Gastrocnemius medialis (tissue), 4 donors: ENCODE measurements at regions not wholly inside any gene's neighbourhood (a gene's known extent, or its start where the extent isn't known, plus 50 kb on each side); places are given as distances from the start of the nearest gene placed in this dataset.

Experiments
- ATAC-seq, 2 donors: fragments of 150-250 bp; one replicate each; pipeline ENCODE4 v1.9.1; 2016
- DNase-seq, 2 donors: peaks; one replicate each; pipeline ENCODE4 v3.0.0-alpha.2; 2019
- H3K27ac ChIP-seq, 4 donors: fragments of 200-600 bp; sonication (generic); 1 replicate in 1 of 4; 2 replicates in 3 of 4; pipeline ENCODE4 v1.5.1; 2016 to 2018; ENCODE audit warnings: mild to moderate bottlenecking in 2 of 4, moderate library complexity in 1 of 4
- H3K27me3 ChIP-seq, 3 donors: fragments of 200-600 bp; sonication (generic) in 2 of 3; 1 replicate in 1 of 3; 2 replicates in 2 of 3; pipeline versions ENCODE4 v1.5.1 to v1.6.0; 2016 to 2019; ENCODE audit warnings: mild to moderate bottlenecking in 1 of 3, moderate library complexity in 1 of 3
- H3K36me3 ChIP-seq, 2 donors: fragments of 200-600 bp; sonication (generic) in 1 of 2; one replicate each; pipeline ENCODE4 v1.5.1; 2017 to 2018
- H3K4me1 ChIP-seq, 2 donors: fragments of 200-600 bp; sonication (generic) in 1 of 2; one replicate each; pipeline ENCODE4 v1.5.1; 2016 to 2017; ENCODE audit warnings: mild to moderate bottlenecking in 2 of 2
- H3K4me3 ChIP-seq, 4 donors: fragments of 200-600 bp; sonication (generic) in 3 of 4; 1 replicate in 1 of 4; 2 replicates in 3 of 4; pipeline ENCODE4 v1.5.1; 2016 to 2019; ENCODE audit warnings: mild to moderate bottlenecking in 2 of 4
- H3K9me3 ChIP-seq, 3 donors: fragments of 200-600 bp; sonication (generic) in 2 of 3; 1 replicate in 1 of 3; 2 replicates in 2 of 3; pipeline ENCODE4 v1.5.1; 2016 to 2019
- POLR2A ChIP-seq, 2 donors: fragments of 450-650 bp; IDR thresholded peaks; one replicate each; pipeline ENCODE4 v1.6.1; 2017; ENCODE audit warnings: antibody characterized with exemption in 2 of 2, mild to moderate bottlenecking in 2 of 2, moderate library complexity in 2 of 2
- in situ Hi-C, 4 donors: fragments of 200-750 bp; cut with MboI; loops; one replicate each; pipeline versions ENCODE4 v1.15.0 to v1.8.0; 2017; ENCODE audit warnings: low sequenced_read_pairs in 4 of 4
- intact Hi-C: fragments of 100-400 bp; cut with DNase I; formaldehyde crosslinking; loops from one replicate; pipeline ENCODE4 v1.15.1; 2023; ENCODE audit warnings: low total_unique reads
- TF ChIP-seq, protein P1 (sequence below), 5 experiments: fragments of 450-650 bp in 3 of 5; fragments of 200-600 bp in 2 of 5; sonication (generic) in 2 of 5; IDR thresholded peaks in 4 of 5; conservative IDR thresholded peaks in 1 of 5; 1 replicate in 4 of 5; 2 replicates in 1 of 5; pipeline ENCODE4 v1.5.1; 2016 to 2019; ENCODE audit warnings: antibody characterized with exemption in 5 of 5, mild to moderate bottlenecking in 3 of 5, moderate library complexity in 3 of 5

DNA sequence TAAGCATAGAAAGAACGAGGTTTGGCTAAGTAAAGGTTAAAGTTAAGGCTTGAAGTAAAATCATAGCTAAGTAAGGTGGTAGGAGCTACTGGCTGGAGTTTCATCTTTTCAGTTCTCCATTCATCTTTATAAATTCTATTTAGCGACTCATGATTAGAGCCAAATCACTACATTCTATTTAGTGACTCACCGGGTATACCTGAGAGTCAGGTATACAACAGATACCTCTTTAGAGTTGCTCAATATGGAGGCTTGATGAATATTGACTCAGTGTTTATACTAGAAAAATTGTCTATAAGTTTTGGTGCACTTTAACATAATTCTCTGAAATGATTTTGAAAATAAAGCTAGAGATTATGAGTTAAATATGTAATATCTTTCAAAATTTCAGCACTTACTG lies 328.8 kb upstream of the GRM7 start:
- H3K27me3 ChIP-seq, result no peaks in the 10 kb centered on the region
- no peak overlapping the region for H3K27ac ChIP-seq
- no peaks in the 10 kb centered on the region for H3K9me3 ChIP-seq
- no peak overlapping the region for H3K4me3 ChIP-seq
- no peak for ATAC-seq
- no peak for TF ChIP-seq POLR2A (IDR thresholded peaks at IDR 0.05)
- TF ChIP-seq, protein P1, sequence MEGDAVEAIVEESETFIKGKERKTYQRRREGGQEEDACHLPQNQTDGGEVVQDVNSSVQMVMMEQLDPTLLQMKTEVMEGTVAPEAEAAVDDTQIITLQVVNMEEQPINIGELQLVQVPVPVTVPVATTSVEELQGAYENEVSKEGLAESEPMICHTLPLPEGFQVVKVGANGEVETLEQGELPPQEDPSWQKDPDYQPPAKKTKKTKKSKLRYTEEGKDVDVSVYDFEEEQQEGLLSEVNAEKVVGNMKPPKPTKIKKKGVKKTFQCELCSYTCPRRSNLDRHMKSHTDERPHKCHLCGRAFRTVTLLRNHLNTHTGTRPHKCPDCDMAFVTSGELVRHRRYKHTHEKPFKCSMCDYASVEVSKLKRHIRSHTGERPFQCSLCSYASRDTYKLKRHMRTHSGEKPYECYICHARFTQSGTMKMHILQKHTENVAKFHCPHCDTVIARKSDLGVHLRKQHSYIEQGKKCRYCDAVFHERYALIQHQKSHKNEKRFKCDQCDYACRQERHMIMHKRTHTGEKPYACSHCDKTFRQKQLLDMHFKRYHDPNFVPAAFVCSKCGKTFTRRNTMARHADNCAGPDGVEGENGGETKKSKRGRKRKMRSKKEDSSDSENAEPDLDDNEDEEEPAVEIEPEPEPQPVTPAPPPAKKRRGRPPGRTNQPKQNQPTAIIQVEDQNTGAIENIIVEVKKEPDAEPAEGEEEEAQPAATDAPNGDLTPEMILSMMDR (IDR thresholded peaks at IDR 0.05 in 4 of 5, conservative IDR thresholded peaks at IDR 0.05 in 1 of 5), result no peak
- H3K36me3 ChIP-seq, result no peaks in the 10 kb centered on the region
- intact Hi-C loops (no loop called here), in situ Hi-C loops (no loop called here)
- H3K4me1 ChIP-seq, result no peaks in the 10 kb centered on the region
- DNase-seq, result no peak

DNA sequence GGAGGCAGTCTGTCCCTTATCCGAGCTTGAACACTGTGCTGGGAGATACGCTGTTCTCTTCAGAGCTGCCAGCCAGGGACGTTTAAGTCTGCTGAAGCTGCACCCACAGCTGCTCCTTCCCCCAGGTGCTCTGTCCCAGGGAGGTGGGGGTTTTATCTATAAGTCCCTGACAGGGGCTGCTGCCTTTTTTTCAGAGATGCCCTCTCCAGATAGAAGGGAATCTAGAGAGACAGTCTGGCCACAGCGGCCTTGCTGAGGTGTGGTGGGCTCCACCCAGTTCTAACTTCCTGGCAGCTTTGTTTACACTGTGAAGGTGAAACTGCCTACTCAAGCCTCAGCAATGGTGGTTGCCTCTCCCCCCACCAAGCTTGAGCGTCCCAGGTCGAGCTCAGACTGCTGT lies 319.9 kb upstream of the GRM7 start:
- Histone ChIP-seq H3K4me1 (no peaks in the 10 kb centered on the region), H3K27ac (no peak overlapping the region), H3K27me3 (no peaks in the 10 kb centered on the region), H3K36me3 (no peaks in the 10 kb centered on the region), H3K9me3 (no peaks in the 10 kb centered on the region), H3K4me3 (no peak overlapping the region)
- intact Hi-C loops, result no loop called here
- in situ Hi-C loops, result no loop called here
- ATAC-seq, result no peak
- DNase-seq, result no peak
- no peak for TF ChIP-seq POLR2A (IDR thresholded peaks at IDR 0.05)
- TF ChIP-seq, protein P1 (IDR thresholded peaks at IDR 0.05 in 4 of 5, conservative IDR thresholded peaks at IDR 0.05 in 1 of 5), result no peak

DNA sequence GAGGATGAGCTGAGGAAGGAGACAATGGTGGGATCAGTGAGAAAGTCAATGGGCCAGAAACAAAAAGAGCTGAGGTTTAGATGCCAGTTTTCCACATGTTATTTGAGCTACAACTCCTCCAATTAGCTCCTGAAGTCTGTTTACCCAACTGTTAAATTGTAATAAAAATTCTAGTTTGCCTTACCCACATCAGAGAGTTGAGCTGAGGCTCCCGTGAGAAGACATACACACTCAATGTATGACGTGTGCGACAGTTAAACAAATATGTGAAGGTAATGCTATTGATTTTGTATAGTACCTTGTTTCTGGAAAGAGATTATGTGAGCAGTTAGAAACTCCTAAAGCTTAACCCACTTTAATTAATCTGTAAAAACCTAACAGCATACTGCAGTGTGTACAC lies 318.1 kb upstream of the GRM7 start:
- in situ Hi-C loops, result no loop called here
- no peaks in the 10 kb centered on the region for H3K36me3 ChIP-seq
- H3K4me1 ChIP-seq, result no peaks in the 10 kb centered on the region
- H3K27me3 ChIP-seq, result no peaks in the 10 kb centered on the region
- intact Hi-C loops, result no loop called here
- TF ChIP-seq POLR2A (IDR thresholded peaks at IDR 0.05), result no peak
- TF ChIP-seq, protein P1 (IDR thresholded peaks at IDR 0.05 in 4 of 5, conservative IDR thresholded peaks at IDR 0.05 in 1 of 5), result no peak
- H3K4me3 ChIP-seq, result no peak overlapping the region
- no peak overlapping the region for H3K27ac ChIP-seq
- no peak for ATAC-seq
- DNase-seq, result no peak
- H3K9me3 ChIP-seq, result no peaks in the 10 kb centered on the region

DNA sequence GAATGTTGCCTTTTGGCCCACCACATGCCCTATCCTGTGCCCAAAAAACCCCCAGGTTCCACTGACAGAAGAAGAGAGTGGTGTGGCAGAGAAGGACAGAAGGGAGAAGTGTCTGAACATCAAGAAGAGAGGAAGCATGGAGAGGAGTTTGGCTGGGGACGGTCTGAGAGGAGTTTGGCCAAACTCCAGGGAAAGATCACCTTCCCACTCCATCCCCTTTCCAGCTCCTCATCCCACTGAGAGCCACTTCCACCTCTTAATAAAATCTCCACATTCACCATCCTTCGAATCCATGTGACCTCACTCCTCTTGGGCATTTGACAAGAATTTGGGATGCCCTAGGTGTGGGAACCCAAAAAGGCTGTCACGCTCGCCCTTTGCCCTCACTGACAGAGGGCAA lies 311.6 kb upstream of the GRM7 start:
- no peaks in the 10 kb centered on the region for H3K27me3 ChIP-seq
- in situ Hi-C loops (no loop called here), intact Hi-C loops (no loop called here)
- H3K4me1 ChIP-seq, result no peaks in the 10 kb centered on the region
- no peaks in the 10 kb centered on the region for H3K9me3 ChIP-seq
- no peak overlapping the region for H3K27ac ChIP-seq
- no peak for DNase-seq
- H3K36me3 ChIP-seq, result no peaks in the 10 kb centered on the region
- no peak overlapping the region for H3K4me3 ChIP-seq
- TF ChIP-seq, protein P1 (IDR thresholded peaks at IDR 0.05 in 4 of 5, conservative IDR thresholded peaks at IDR 0.05 in 1 of 5), result no peak
- no peak for TF ChIP-seq POLR2A (IDR thresholded peaks at IDR 0.05)
- ATAC-seq, result no peak

DNA sequence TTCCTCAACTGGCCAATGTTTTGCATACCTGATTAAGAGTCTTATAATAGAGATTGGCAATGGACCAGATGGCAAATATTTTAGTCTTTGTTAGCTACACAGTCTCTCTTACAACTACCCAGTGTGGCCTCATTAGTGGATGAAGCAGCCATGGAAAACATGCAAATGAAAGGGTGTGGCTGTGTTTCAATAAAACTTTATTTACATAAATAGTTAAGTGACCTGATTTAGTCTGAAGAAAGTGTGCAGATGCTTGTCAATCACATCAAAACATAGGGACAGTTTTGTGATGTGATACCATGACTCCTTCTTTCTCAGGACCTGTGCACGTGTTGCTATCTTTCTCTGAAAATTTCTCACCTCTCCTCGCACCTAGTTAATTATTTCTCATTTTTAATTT lies 309.8 kb upstream of the GRM7 start:
- H3K27ac ChIP-seq, result no peak overlapping the region
- H3K36me3 ChIP-seq, result no peaks in the 10 kb centered on the region
- TF ChIP-seq, protein P1 (IDR thresholded peaks at IDR 0.05 in 4 of 5, conservative IDR thresholded peaks at IDR 0.05 in 1 of 5), result no peak
- no peak for TF ChIP-seq POLR2A (IDR thresholded peaks at IDR 0.05)
- no peaks in the 10 kb centered on the region for H3K4me1 ChIP-seq
- in situ Hi-C loops, result no loop called here
- ATAC-seq (no peak), DNase-seq (no peak)
- intact Hi-C loops, result no loop called here
- no peak overlapping the region for H3K4me3 ChIP-seq
- no peaks in the 10 kb centered on the region for H3K27me3 ChIP-seq
- no peaks in the 10 kb centered on the region for H3K9me3 ChIP-seq
